SK-N-SH (cell line): ENCODE measurements at regions not wholly inside any gene's neighbourhood (a gene's known extent, or its start where the extent isn't known, plus 50 kb on each side); places are given as distances from the start of the nearest gene placed in this dataset.
"Not testable (repeated sequence)": the region's sequence is repeated elsewhere in the genome, so short reads cannot be mapped to it uniquely, and the experiment has no call there.

Experiments
- CTCF ChIA-PET: fragments of 300-600, 350-600 bp; formaldehyde crosslinking; extraction: SDS; loops from one replicate; lab custom pipeline; 2021; lab: Yijun Ruan, JAX
- POLR2A ChIA-PET: fragments of 350-600 bp; sonication (Branson Sonifier 250); formaldehyde crosslinking; extraction: SDS; loops from one replicate; lab custom pipeline; 2020; ENCODE audit warnings: antibody characterized with exemption, inconsistent platforms; lab: Yijun Ruan, JAX
- DNase-seq: peaks from one replicate; pipeline ENCODE4 v3.0.0; 2012
- H2AFZ ChIP-seq: fragments of 200-600 bp; sonication (generic); 2 replicates; pipeline ENCODE4 v1.8.1; 2016; ENCODE audit warnings: antibody characterized with exemption, mild to moderate bottlenecking, low read depth
- H3F3A ChIP-seq: fragments of 200-600 bp; sonication (generic); replicated peaks from 2 replicates; pipeline ENCODE3; 2016; ENCODE audit warnings: antibody characterized with exemption, mild to moderate bottlenecking; ENCODE audit not compliant: insufficient read depth
- H3K27ac ChIP-seq, 2 experiments: fragments of 200-500 bp in 1 of 2; fragments of 200-600 bp in 1 of 2; sonication (Bioruptor generic) in 1 of 2; sonication (generic), shearing (Covaris generic) in 1 of 2; 2 replicates each; pipeline versions ENCODE4 v1.5.1 to v1.6.1; 2014 to 2016; ENCODE audit warnings: low read depth in 2 of 2, inconsistent platforms in 1 of 2, low read length in 1 of 2, mild to moderate bottlenecking in 1 of 2, mixed read lengths in 1 of 2
- H3K27me3 ChIP-seq: fragments of 200-600 bp; sonication (generic), shearing (Covaris generic); 2 replicates; pipeline ENCODE4 v1.6.1; 2016; ENCODE audit warnings: mixed run types; ENCODE audit not compliant: insufficient read depth
- H3K36me3 ChIP-seq, 2 experiments: fragments of 200-500 bp in 1 of 2; fragments of 200-600 bp in 1 of 2; sonication (Bioruptor generic) in 1 of 2; sonication (generic) in 1 of 2; replicated peaks in 1 of 2; 2 replicates each; pipeline versions ENCODE3 to v1.5.1; 2014 to 2016; ENCODE audit warnings: low read length in 1 of 2, mild to moderate bottlenecking in 1 of 2; ENCODE audit not compliant: insufficient read depth in 2 of 2, control insufficient read depth in 1 of 2
- H3K4me1 ChIP-seq, 2 experiments: fragments of 200-500 bp in 1 of 2; fragments of 200-600 bp in 1 of 2; sonication (Bioruptor generic) in 1 of 2; sonication (generic), shearing (Covaris generic) in 1 of 2; 2 replicates each; pipeline versions ENCODE4 v1.5.1 to v1.6.1; 2014 to 2016; ENCODE audit warnings: low read depth in 1 of 2, low read length in 1 of 2, mixed run types in 1 of 2; ENCODE audit not compliant: insufficient read depth in 2 of 2, control insufficient read depth in 1 of 2
- H3K4me2 ChIP-seq: fragments of 200-600 bp; sonication (generic), shearing (Covaris generic); 2 replicates; pipeline ENCODE4 v1.6.1; 2017; ENCODE audit warnings: mixed run types
- H3K4me3 ChIP-seq, 2 experiments: fragments of 200-500 bp in 1 of 2; fragments of 200-600 bp in 1 of 2; sonication (Bioruptor generic) in 1 of 2; sonication (generic), shearing (Covaris generic) in 1 of 2; 2 replicates each; pipeline versions ENCODE4 v1.5.1 to v1.8.1; 2014 to 2016; ENCODE audit warnings: low read depth in 2 of 2, inconsistent platforms in 1 of 2, low read length in 1 of 2, mild to moderate bottlenecking in 1 of 2, mixed read lengths in 1 of 2, moderate library complexity in 1 of 2
- H3K79me2 ChIP-seq: fragments of 200-600 bp; sonication (generic); 2 replicates; pipeline ENCODE4 v1.8.1; 2017; ENCODE audit warnings: mild to moderate bottlenecking; ENCODE audit not compliant: insufficient read depth
- H3K9ac ChIP-seq: fragments of 200-600 bp; sonication (generic); 2 replicates; pipeline ENCODE4 v1.6.1; 2017; ENCODE audit warnings: mixed run types
- H3K9me2 ChIP-seq: fragments of 200-600 bp; sonication (generic); 2 replicates; pipeline ENCODE4 v1.6.1; 2017; ENCODE audit warnings: mixed run types
- H3K9me3 ChIP-seq: fragments of 200-600 bp; sonication (generic); 2 replicates; pipeline ENCODE4 v1.6.1; 2017; ENCODE audit warnings: mixed run types, mild to moderate bottlenecking, moderate library complexity
- H4K20me1 ChIP-seq: fragments of 200-600 bp; sonication (generic); 2 replicates; pipeline ENCODE4 v1.6.1; 2017; ENCODE audit warnings: mild to moderate bottlenecking, mixed run types; ENCODE audit not compliant: insufficient read depth
- CHD2 ChIP-seq: fragments of 150-350 bp; IDR thresholded peaks from 2 replicates; pipeline ENCODE4 v1.6.1; 2018; ENCODE audit warnings: low read length; ENCODE audit not compliant: partially characterized antibody
- ELF1 ChIP-seq: IDR thresholded peaks from 2 replicates; pipeline ENCODE4 v1.4.0; 2012
- GABPA ChIP-seq: IDR thresholded peaks from 2 replicates; pipeline ENCODE4 v1.4.0; 2012; ENCODE audit warnings: low read depth, mild to moderate bottlenecking
- GATA2 ChIP-seq: sonication (generic); formaldehyde crosslinking; IDR thresholded peaks from 2 replicates; pipeline ENCODE4 v1.5.0; 2020; ENCODE audit warnings: mild to moderate bottlenecking, missing genetic modification reagents
- IRF3 ChIP-seq: fragments of 150-350 bp; IDR thresholded peaks from 2 replicates; pipeline ENCODE4 v1.6.1; 2016; ENCODE audit warnings: mild to moderate bottlenecking, low read depth, low read length
- MAX ChIP-seq: IDR thresholded peaks from 2 replicates; pipeline ENCODE4 v1.4.0; 2012; ENCODE audit warnings: low read depth
- MEF2A ChIP-seq: IDR thresholded peaks from 2 replicates; pipeline ENCODE4 v1.4.0; 2012; ENCODE audit warnings: low read depth, borderline replicate concordance
- PBX3 ChIP-seq: IDR thresholded peaks from 2 replicates; pipeline ENCODE4; 2012
- POLR2AphosphoS5 ChIP-seq: IDR thresholded peaks from 2 replicates; pipeline ENCODE4 v1.6.1; 2012; ENCODE audit warnings: low read depth, low read length
- SIN3A ChIP-seq: IDR thresholded peaks from 2 replicates; pipeline ENCODE4 v1.6.1; 2012; ENCODE audit warnings: low read depth, mild to moderate bottlenecking, low read length, moderate library complexity, borderline replicate concordance
- YY1 ChIP-seq: IDR thresholded peaks from 2 replicates; pipeline ENCODE4 v1.4.0; 2012; ENCODE audit warnings: low read depth, mild to moderate bottlenecking
- ZBTB33 ChIP-seq: IDR thresholded peaks from 2 replicates; pipeline ENCODE4 v1.4.0; 2012; ENCODE audit warnings: low read depth, borderline replicate concordance
- WGBS: methylation state at CpG from one replicate; pipeline ENCODE4 v1.1.6; 2017; ENCODE audit warnings: low lambda C conversion rate; 5-methylcytosine and 5-hydroxymethylcytosine counted together

GRCh38 chr5:85990998-85991397, 626.7 kb upstream of the COX7C start:
- Histone ChIP-seq H3K4me3 (no peak overlapping the region), H3K4me2 (no peak overlapping the region), H3K9me2 (no peaks in the 10 kb centered on the region), H2AFZ (no peak overlapping the region), H3K79me2 (no peaks in the 10 kb centered on the region), H3K4me1 (no peaks in the 10 kb centered on the region), H3K27ac (no peak overlapping the region), H3K27me3 (no peaks in the 10 kb centered on the region; the same call in 1 of the 2 replicates), H3F3A (no peaks in the 10 kb centered on the region), H3K36me3 (no peaks in the 10 kb centered on the region), H3K9ac (no peak overlapping the region), H4K20me1 (no peaks in the 10 kb centered on the region), H3K9me3 (no peaks in the 10 kb centered on the region)
- DNase-seq, result no peak
- CTCF ChIA-PET, result no interaction called here
- TF ChIP-seq POLR2AphosphoS5 (no peak), ZBTB33 (no peak), SIN3A (no peak), PBX3 (no peak), MAX (no peak), MEF2A (no peak), ELF1 (no peak), CHD2 (no peak)
- POLR2A ChIA-PET, result no interaction called here
- WGBS, result 0% methylated on average over 1 of the region's 2 CpGs

GRCh38 chr5:85994653-85995052, 623.1 kb upstream of the COX7C start:
- H3K4me3 ChIP-seq, H3K27me3 ChIP-seq, H4K20me1 ChIP-seq, H2AFZ ChIP-seq, H3K9me2 ChIP-seq, H3K4me1 ChIP-seq, DNase-seq, POLR2A ChIA-PET, H3K27ac ChIP-seq, H3K9me3 ChIP-seq, H3K9ac ChIP-seq, CTCF ChIA-PET, H3K36me3 ChIP-seq, H3K79me2 ChIP-seq, H3K4me2 ChIP-seq, H3F3A ChIP-seq: not testable (repeated sequence)
- WGBS, result 2% methylated on average over 3 of the region's 3 CpGs

- CTCF ChIA-PET, result no interaction called here
- Histone ChIP-seq H4K20me1 (no peaks in the 10 kb centered on the region), H3K4me3 (no peak overlapping the region), H3K4me1 (no peaks in the 10 kb centered on the region), H3K27ac (no peak overlapping the region), H3K9me2 (no peaks in the 10 kb centered on the region), H3K27me3 (no peaks in the 10 kb centered on the region), H3K79me2 (no peaks in the 10 kb centered on the region), H3K9ac (no peak overlapping the region), H3F3A (no peaks in the 10 kb centered on the region), H3K36me3 (no peaks in the 10 kb centered on the region), H2AFZ (no peak overlapping the region), H3K4me2 (no peak overlapping the region), H3K9me3 (no peaks in the 10 kb centered on the region)
- TF ChIP-seq MAX (no peak), GATA2 (CRISPR knock-in tag) (no peak), MEF2A (no peak), GABPA (no peak), YY1 (no peak), IRF3 (no peak), ELF1 (no peak)
- no peak for DNase-seq
- POLR2A ChIA-PET, result no interaction called here
- WGBS, result 2% methylated on average over 2 of the region's 2 CpGs
Measured at GRCh38 chr5:85998656-85999055, 619.1 kb upstream of the COX7C start.
